ENCODE measurements at regions not wholly inside any gene's neighbourhood (a gene's known extent, or its start where the extent isn't known, plus 50 kb on each side); places are given as distances from the start of the nearest gene placed in this dataset.
"Not testable (repeated sequence)": the region's sequence is repeated elsewhere in the genome, so short reads cannot be mapped to it uniquely, and the experiment has no call there.

DNA sequence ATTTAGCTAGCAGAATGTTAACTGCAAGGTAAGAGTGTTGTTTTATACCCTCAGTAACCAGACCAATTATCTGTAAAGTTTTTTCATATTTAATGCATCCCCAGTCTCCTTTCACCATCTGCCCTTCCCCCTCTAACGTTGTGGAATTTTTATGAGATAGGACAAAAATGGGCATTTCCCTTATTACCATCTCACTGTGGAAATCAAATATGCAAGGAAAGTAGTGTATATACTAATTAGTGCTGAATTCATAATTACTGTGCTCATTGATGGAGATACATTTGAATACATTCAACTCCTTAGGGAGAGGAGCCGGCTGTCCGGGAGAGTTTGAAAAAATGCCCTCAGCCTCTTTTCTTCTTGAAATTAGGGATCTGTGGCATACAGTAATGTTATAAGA is 423.4 kb upstream of the MGMT start:
- no peak for DNase-seq (ENCODE audit: low read depth, low spot score)
- no peak overlapping the region for H3K4me3 ChIP-seq (ENCODE audit: low read length)

DNA sequence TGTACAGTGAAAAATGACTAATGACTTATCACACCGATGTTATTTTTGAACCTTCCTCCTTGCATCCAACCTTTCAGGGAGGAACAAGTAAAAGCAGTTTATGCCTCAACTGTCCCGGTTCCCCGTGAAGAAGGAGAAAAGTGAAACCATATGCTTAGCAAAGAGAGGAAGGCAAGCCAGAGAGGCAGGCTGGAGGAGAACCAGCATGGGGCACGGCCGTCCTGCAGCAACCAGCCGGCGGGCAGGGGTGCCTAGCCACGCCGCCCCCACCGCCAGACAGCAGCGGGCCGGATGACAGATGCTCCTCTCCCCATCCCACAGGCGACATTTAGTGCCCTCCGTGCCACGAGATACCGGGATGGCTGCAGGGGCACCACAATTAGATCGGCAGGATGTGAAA is 421.4 kb upstream of the MGMT start:
- no peak overlapping the region for H3K4me3 ChIP-seq (ENCODE audit: low read length)
- DNase-seq (ENCODE audit: low read depth, low spot score), result no peak

- no peak for DNase-seq (ENCODE audit: low read depth, low spot score)
- H3K4me3 ChIP-seq (ENCODE audit: low read length), result no peak overlapping the region
Observed at GRCh38 chr10:129046065-129046681, 420.9 kb upstream of the MGMT start.

DNA sequence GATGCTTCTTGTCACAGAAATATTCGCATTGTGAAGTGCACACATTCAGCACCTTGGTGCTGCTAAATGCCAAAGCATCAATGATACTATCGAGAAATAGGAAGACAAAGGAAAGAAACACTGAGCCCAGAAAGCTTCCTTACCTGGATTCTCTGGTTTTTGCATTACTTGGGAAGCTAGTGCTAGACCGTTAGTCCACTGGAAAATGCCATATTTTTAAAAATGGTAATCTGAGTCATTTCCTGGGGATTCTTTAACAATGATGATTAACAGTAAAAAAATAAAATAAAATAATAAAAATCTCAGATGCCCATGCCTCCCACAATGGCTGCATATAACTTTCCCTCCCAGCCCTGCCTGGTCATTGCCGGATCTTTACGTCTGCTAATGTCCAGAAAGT is 420.1 kb upstream of the MGMT start:
- no peak overlapping the region for H3K4me3 ChIP-seq (ENCODE audit: low read length)

GRCh38 chr10:129047600-129047999 is 419.4 kb upstream of the MGMT start:
- DNase-seq (ENCODE audit: low read depth, low spot score), result no peak
- H3K4me3 ChIP-seq (ENCODE audit: low read length), result no peak overlapping the region

More for the DNA sequence above, 420.1 kb upstream of the MGMT start:
- no peak for DNase-seq (ENCODE audit: low read depth, low spot score)

- no peak for DNase-seq (ENCODE audit: low read depth, low spot score)
- H3K4me3 ChIP-seq (ENCODE audit: low read length), result no peak overlapping the region
Observed at GRCh38 chr10:129048513-129048912, 418.5 kb upstream of the MGMT start.

GRCh38 chr10:129049501-129049900 is 417.5 kb upstream of the MGMT start:
- DNase-seq (ENCODE audit: low read depth, low spot score), result no peak
- no peak overlapping the region for H3K4me3 ChIP-seq (ENCODE audit: low read length)

GRCh38 chr10:129055225-129055624 is 411.8 kb upstream of the MGMT start:
- DNase-seq (ENCODE audit: low read depth, low spot score), result no peak
- H3K4me3 ChIP-seq (ENCODE audit: low read length), result no peak overlapping the region

- DNase-seq (ENCODE audit: low read depth, low spot score), result no peak
- no peak overlapping the region for H3K4me3 ChIP-seq (ENCODE audit: low read length)
Observed at GRCh38 chr10:129055986-129056385, 411.1 kb upstream of the MGMT start.

GRCh38 chr10:129056734-129057689 is 410.0 kb upstream of the MGMT start:
- no peak overlapping the region for H3K4me3 ChIP-seq (ENCODE audit: low read length)
- DNase-seq (ENCODE audit: low read depth, low spot score), result no peak

GRCh38 chr10:129057856-129058663 is 409.0 kb upstream of the MGMT start:
- peak; percentile 77 for DNase-seq (ENCODE audit: low read depth, low spot score)
- no peak overlapping the region for H3K4me3 ChIP-seq (ENCODE audit: low read length)

DNA sequence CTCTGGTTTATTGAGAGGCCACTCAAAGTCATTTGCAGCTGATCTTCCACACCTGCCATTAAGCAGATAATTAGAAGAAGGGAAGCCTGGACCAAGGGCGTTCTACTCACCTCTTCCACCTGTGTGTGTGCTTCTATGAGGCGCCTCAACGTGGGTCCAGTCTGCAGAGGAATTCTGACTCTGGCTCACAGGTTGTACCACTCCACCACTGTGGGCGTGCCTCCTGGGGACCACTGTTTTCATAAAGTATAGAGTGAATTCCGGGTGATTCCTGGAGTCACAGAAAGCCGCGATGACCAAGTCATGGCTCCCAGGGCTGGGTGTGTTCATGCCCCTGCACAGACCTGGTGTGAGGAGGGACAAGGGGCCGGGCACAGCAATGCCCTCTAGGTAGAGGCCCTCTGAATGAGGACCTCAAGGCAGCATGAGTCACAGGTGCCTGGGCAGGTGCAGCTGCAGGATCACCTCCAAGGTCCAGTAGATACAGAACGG is 408.3 kb upstream of the MGMT start:
- no peak for DNase-seq (ENCODE audit: low read depth, low spot score)
- H3K4me3 ChIP-seq (ENCODE audit: low read length), result no peak overlapping the region

- no peak overlapping the region for H3K4me3 ChIP-seq (ENCODE audit: low read length)
- no peak for DNase-seq (ENCODE audit: low read depth, low spot score)
Observed at GRCh38 chr10:129059977-129060376, 407.1 kb upstream of the MGMT start.

DNA sequence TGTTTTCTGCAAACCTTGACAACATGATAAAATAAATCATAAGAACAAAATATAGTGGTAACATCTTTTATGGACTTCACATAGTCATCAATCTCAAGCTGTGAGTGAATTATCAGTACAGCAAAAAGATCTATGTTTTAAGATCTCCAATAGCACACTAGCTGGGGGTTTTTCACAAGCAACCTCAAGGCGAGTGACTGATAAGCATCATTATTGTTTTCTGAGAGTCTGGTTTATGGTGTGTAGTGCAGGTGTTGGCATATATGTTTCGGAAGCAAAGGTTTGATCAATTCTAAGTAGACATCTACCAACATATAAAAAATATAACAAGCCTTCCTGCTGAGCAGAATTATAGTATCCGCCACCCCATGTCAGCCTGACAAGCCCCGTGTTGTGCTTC is 403.8 kb upstream of the MGMT start:
- H3K4me3 ChIP-seq (ENCODE audit: low read length), result no peak overlapping the region
- DNase-seq (ENCODE audit: low read depth, low spot score), result no peak

GRCh38 chr10:129063877-129064276 is 403.2 kb upstream of the MGMT start:
- DNase-seq (ENCODE audit: low read depth, low spot score), result no peak
- no peak overlapping the region for H3K4me3 ChIP-seq (ENCODE audit: low read length)

DNA sequence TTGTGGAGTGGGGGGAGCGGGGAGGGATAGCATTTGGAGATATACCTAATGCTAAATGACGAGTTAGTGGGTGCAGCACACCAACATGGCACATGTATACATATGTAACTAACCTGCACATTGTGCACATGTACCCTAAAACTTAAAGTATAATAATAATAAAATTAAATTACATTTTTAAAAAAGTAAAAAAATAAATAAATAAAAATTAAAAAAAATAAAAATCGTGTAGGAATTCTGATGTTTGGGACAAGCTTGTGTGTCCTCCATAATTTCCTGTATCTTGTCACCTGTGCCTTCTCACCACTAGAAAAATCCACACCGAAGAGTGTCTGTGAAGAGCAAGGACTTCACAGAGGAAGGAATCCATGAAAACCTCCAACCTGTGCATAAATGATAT is 400.5 kb upstream of the MGMT start:
- not testable (repeated sequence) for H3K4me3 ChIP-seq (ENCODE audit: low read length); DNase-seq (ENCODE audit: low read depth, low spot score)

DNA sequence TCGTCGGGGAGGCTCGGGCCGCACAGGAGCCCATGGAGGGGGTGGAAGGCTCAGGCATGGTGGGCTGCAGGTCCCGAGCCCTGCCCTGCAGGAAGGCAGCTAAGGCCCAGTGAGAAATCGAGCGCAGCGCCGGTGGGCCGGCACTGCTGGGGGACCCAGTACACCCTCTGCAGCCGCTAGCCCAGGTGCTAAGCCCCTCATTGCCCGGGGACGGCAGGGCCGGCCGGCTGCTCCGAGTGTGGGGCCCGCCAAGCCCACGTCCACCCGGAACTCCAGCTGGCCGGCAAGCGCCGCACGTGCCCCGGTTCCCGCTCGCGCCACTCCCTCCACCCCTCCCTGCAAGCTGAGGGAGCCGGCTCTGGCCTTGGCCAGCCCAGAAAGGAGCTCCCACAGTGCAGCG is 395.6 kb upstream of the MGMT start:
- DNase-seq (ENCODE audit: low read depth, low spot score), result not testable (repeated sequence)

GRCh38 chr10:129074939-129075338 is 392.1 kb upstream of the MGMT start:
- DNase-seq (ENCODE audit: low read depth, low spot score), result no peak
- H3K4me3 ChIP-seq (ENCODE audit: low read length), result no peak overlapping the region

More for the DNA sequence above, 395.6 kb upstream of the MGMT start:
- not testable (repeated sequence) for H3K4me3 ChIP-seq (ENCODE audit: low read length)

GRCh38 chr10:129075508-129075907 is 391.5 kb upstream of the MGMT start:
- no peak overlapping the region for H3K4me3 ChIP-seq (ENCODE audit: low read length)
- DNase-seq (ENCODE audit: low read depth, low spot score), result no peak

GRCh38 chr10:129075927-129076326 is 391.1 kb upstream of the MGMT start:
- no peak overlapping the region for H3K4me3 ChIP-seq (ENCODE audit: low read length)
- no peak for DNase-seq (ENCODE audit: low read depth, low spot score)

Measured in Jurkat, Clone E6-1 (cell line).